Right lobe of liver (tissue), 4 donors: ENCODE measurements at regions not wholly inside any gene's neighbourhood (a gene's known extent, or its start where the extent isn't known, plus 50 kb on each side); places are given as distances from the start of the nearest gene placed in this dataset.

Experiments
- CTCF ChIP-seq, 4 donors: fragments of 200-600 bp in 3 of 4; fragments of 450-650 bp in 1 of 4; IDR thresholded peaks; one replicate each; pipeline versions ENCODE4 v1.5.1 to v1.8.0; 2016 to 2022; ENCODE audit warnings: antibody characterized with exemption in 4 of 4, mild to moderate bottlenecking in 2 of 4
- POLR2A ChIP-seq: fragments of 450-650 bp; IDR thresholded peaks from one replicate; pipeline ENCODE4 v1.6.1; 2017; ENCODE audit warnings: antibody characterized with exemption, mild to moderate bottlenecking
- donor health status: DM: no; HTN: no; CAD: no.
- donor health status: DM: no; HTN: no; CAD: no.
- donor health status: DM: no; HTN: yes; CAD: no.

GRCh38 chr5:72030237-72030636 is 77.0 kb upstream of the MAP1B start:
- no peak for TF ChIP-seq CTCF (IDR thresholded peaks at IDR 0.05)
- no peak for TF ChIP-seq POLR2A
